Thyroid gland (tissue), 4 donors: ENCODE measurements at regions not wholly inside any gene's neighbourhood (a gene's known extent, or its start where the extent isn't known, plus 50 kb on each side); places are given as distances from the start of the nearest gene placed in this dataset.

ENCODE experiments used
- DNase-seq, 2 donors: peaks; one replicate each; pipeline ENCODE4 v3.0.0-alpha.2; 2019
- H3K27ac ChIP-seq, 3 donors: fragments of 200-600 bp; sonication (generic); 1 replicate in 2 of 3; 2 replicates in 1 of 3; pipeline ENCODE4 v1.5.1; 2016 to 2019; ENCODE audit warnings: mild to moderate bottlenecking in 1 of 3, moderate library complexity in 1 of 3
- H3K27me3 ChIP-seq: fragments of 200-600 bp; sonication (generic); one replicate; pipeline ENCODE4 v1.5.1; 2019
- H3K36me3 ChIP-seq, 2 donors: fragments of 200-600 bp; sonication (generic); one replicate each; pipeline ENCODE4 v1.5.1; 2016 to 2019
- H3K4me1 ChIP-seq, 2 donors: fragments of 200-600 bp; sonication (generic); one replicate each; pipeline ENCODE4 v1.5.1; 2017 to 2019
- H3K4me3 ChIP-seq, 3 donors: fragments of 200-600 bp; sonication (generic); replicated peaks in 1 of 3; 1 replicate in 2 of 3; 2 replicates in 1 of 3; pipeline ENCODE4 v1.5.1; 2016; ENCODE audit warnings: mild to moderate bottlenecking in 1 of 3
- H3K9me3 ChIP-seq: fragments of 200-600 bp; sonication (generic); one replicate; pipeline ENCODE4 v1.5.1; 2017
- CTCF ChIP-seq, 6 experiments: fragments of 200-600 bp in 3 of 6; fragments of 450-650 bp in 3 of 6; sonication (generic) in 3 of 6; IDR thresholded peaks; one replicate each; pipeline ENCODE4 v1.5.1; 2016 to 2019; ENCODE audit warnings: antibody characterized with exemption in 6 of 6, mild to moderate bottlenecking in 2 of 6, inconsistent platforms in 1 of 6, moderate library complexity in 1 of 6
- POLR2A ChIP-seq, 2 donors: fragments of 450-650 bp; IDR thresholded peaks; one replicate each; pipeline ENCODE4 v1.6.1; 2017; ENCODE audit warnings: antibody characterized with exemption in 2 of 2, mild to moderate bottlenecking in 2 of 2, moderate library complexity in 1 of 2
- WGBS, 2 donors: methylation state at CpG; one replicate each; pipeline ENCODE4 v1.1.5; 2017; 5-methylcytosine and 5-hydroxymethylcytosine counted together
- intact Hi-C: fragments of 100-400 bp; cut with DNase I; formaldehyde crosslinking; loops from one replicate; pipeline ENCODE4 v1.15.1; 2023

- no peak overlapping the region for H3K4me3 ChIP-seq
- H3K4me1 ChIP-seq = no peaks in the 10 kb centered on the region
- intact Hi-C loops = no loop called here
- no peaks in the 10 kb centered on the region for H3K36me3 ChIP-seq
- H3K27ac ChIP-seq = no peak overlapping the region
- DNase-seq = no peak
- no peak for TF ChIP-seq POLR2A (IDR thresholded peaks at IDR 0.05)
- 41 to 60% methylated on average over 3 of the region's 3 CpGs for WGBS, 2 donors
- H3K27me3 ChIP-seq = no peaks in the 10 kb centered on the region
- H3K9me3 ChIP-seq = no peaks in the 10 kb centered on the region
These were observed 232.3 kb downstream of the SCG2 start for GRCh38 chr2:223369889-223370288.

- no peak for DNase-seq
- no peak overlapping the region for H3K27ac ChIP-seq
- no peaks in the 10 kb centered on the region for H3K36me3 ChIP-seq
- H3K9me3 ChIP-seq = no peaks in the 10 kb centered on the region
- WGBS, 2 donors = 92 to 95% methylated on average over 1 of the region's 1 CpG
- TF ChIP-seq CTCF (IDR thresholded peaks at IDR 0.05) (no peak), POLR2A (IDR thresholded peaks at IDR 0.05) (no peak)
- H3K4me3 ChIP-seq = no peak overlapping the region
- H3K4me1 ChIP-seq = no peaks in the 10 kb centered on the region
- intact Hi-C loops = no loop called here
- H3K27me3 ChIP-seq = no peaks in the 10 kb centered on the region
These were observed 218.8 kb downstream of the SCG2 start for GRCh38 chr2:223383315-223383714.

GRCh38 chr2:223386189-223386588 lies 216.0 kb downstream of the SCG2 start:
- intact Hi-C loops = no loop called here
- Histone ChIP-seq H3K4me3 (no peak overlapping the region), H3K36me3 (no peaks in the 10 kb centered on the region), H3K27me3 (no peaks in the 10 kb centered on the region), H3K27ac (no peak overlapping the region), H3K9me3 (no peaks in the 10 kb centered on the region), H3K4me1 (no peaks in the 10 kb centered on the region)
- TF ChIP-seq POLR2A (IDR thresholded peaks at IDR 0.05) (no peak), CTCF (IDR thresholded peaks at IDR 0.05) (no peak)
- no peak for DNase-seq

GRCh38 chr2:223386984-223387383 lies 215.2 kb downstream of the SCG2 start:
- Histone ChIP-seq H3K27me3 (no peaks in the 10 kb centered on the region), H3K9me3 (no peaks in the 10 kb centered on the region), H3K36me3 (no peaks in the 10 kb centered on the region), H3K4me3 (no peak overlapping the region), H3K27ac (no peak overlapping the region), H3K4me1 (no peaks in the 10 kb centered on the region)
- WGBS, 2 donors = 73 to 81% methylated on average over 4 of the region's 4 CpGs
- TF ChIP-seq CTCF (IDR thresholded peaks at IDR 0.05) = no peak
- TF ChIP-seq POLR2A (IDR thresholded peaks at IDR 0.05) = no peak
- DNase-seq = no peak
- intact Hi-C loops = no loop called here

- TF ChIP-seq POLR2A (IDR thresholded peaks at IDR 0.05) (no peak), CTCF (IDR thresholded peaks at IDR 0.05) (no peak)
- WGBS, 2 donors = 80 to 94% methylated on average over 5 of the region's 5 CpGs
These were observed 212.5 kb downstream of the SCG2 start for GRCh38 chr2:223389624-223390023.

GRCh38 chr2:223396993-223397392 lies 205.2 kb downstream of the SCG2 start:
- WGBS, 2 donors = 88 to 89% methylated on average over 2 of the region's 2 CpGs

More at GRCh38 chr2:223389624-223390023, 212.5 kb downstream of the SCG2 start:
- Histone ChIP-seq H3K4me3 (no peak overlapping the region), H3K36me3 (no peaks in the 10 kb centered on the region), H3K27ac (no peak overlapping the region), H3K27me3 (peaks cover 2% of the 10 kb centered on the region), H3K9me3 (no peaks in the 10 kb centered on the region), H3K4me1 (no peaks in the 10 kb centered on the region)
- intact Hi-C loops = no loop called here
- DNase-seq = no peak

More at GRCh38 chr2:223396993-223397392, 205.2 kb downstream of the SCG2 start:
- no peak for TF ChIP-seq POLR2A (IDR thresholded peaks at IDR 0.05)
- Histone ChIP-seq H3K27me3 (peaks cover 2% of the 10 kb centered on the region), H3K4me3 (no peak overlapping the region), H3K36me3 (no peaks in the 10 kb centered on the region), H3K4me1 (no peaks in the 10 kb centered on the region), H3K27ac (no peak overlapping the region), H3K9me3 (no peaks in the 10 kb centered on the region)
- intact Hi-C loops = no loop called here
- DNase-seq = no peak
